Tibial nerve (tissue), 4 donors: ENCODE measurements at regions not wholly inside any gene's neighbourhood (a gene's known extent, or its start where the extent isn't known, plus 50 kb on each side); places are given as distances from the start of the nearest gene placed in this dataset.

Source experiments
- EP300 ChIP-seq, 2 donors: sonication (generic); formaldehyde crosslinking; IDR thresholded peaks; one replicate each; pipeline ENCODE4 v1.6.1; 2017; ENCODE audit warnings: antibody characterized with exemption in 2 of 2, mild to moderate bottlenecking in 1 of 2
- POLR2A ChIP-seq, 2 donors: fragments of 450-650 bp; IDR thresholded peaks; one replicate each; pipeline ENCODE4 v1.6.1; 2017; ENCODE audit warnings: antibody characterized with exemption in 2 of 2, mild to moderate bottlenecking in 2 of 2, moderate library complexity in 2 of 2
- TF ChIP-seq, protein P1 (sequence below), 5 experiments: fragments of 200-600 bp in 3 of 5; fragments of 450-650 bp in 2 of 5; sonication (generic) in 3 of 5; IDR thresholded peaks; one replicate each; pipeline ENCODE4 v1.5.1; 2016 to 2019; ENCODE audit warnings: antibody characterized with exemption in 5 of 5, mild to moderate bottlenecking in 3 of 5, moderate library complexity in 2 of 5

DNA sequence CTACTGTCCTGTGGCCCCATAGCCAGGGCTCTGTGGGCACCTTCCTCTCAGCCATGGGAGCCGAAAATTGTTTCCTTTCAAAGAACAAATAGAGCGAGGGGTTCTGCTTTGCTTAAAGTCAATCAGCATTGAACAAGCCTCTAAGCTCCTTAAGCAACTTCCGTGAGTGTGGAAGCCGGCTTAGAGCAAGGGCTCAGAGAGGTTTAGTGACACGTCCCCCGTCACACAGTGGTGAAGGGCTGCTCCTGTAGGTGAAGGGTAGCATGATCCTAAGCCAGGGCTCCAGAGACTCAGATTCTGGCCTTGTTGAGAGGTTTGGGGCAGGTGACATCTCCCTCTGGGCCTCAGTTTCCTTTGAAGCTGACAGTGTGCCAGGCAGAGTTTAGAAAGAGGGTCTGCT is 94.0 kb upstream of the WNT4 start:
- TF ChIP-seq POLR2A (IDR thresholded peaks at IDR 0.05): no peak
- TF ChIP-seq, protein P1, sequence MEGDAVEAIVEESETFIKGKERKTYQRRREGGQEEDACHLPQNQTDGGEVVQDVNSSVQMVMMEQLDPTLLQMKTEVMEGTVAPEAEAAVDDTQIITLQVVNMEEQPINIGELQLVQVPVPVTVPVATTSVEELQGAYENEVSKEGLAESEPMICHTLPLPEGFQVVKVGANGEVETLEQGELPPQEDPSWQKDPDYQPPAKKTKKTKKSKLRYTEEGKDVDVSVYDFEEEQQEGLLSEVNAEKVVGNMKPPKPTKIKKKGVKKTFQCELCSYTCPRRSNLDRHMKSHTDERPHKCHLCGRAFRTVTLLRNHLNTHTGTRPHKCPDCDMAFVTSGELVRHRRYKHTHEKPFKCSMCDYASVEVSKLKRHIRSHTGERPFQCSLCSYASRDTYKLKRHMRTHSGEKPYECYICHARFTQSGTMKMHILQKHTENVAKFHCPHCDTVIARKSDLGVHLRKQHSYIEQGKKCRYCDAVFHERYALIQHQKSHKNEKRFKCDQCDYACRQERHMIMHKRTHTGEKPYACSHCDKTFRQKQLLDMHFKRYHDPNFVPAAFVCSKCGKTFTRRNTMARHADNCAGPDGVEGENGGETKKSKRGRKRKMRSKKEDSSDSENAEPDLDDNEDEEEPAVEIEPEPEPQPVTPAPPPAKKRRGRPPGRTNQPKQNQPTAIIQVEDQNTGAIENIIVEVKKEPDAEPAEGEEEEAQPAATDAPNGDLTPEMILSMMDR (IDR thresholded peaks at IDR 0.05): no peak
- TF ChIP-seq EP300 (IDR thresholded peaks at IDR 0.05): no peak
